BJ (cell line): ENCODE measurements at regions not wholly inside any gene's neighbourhood (a gene's known extent, or its start where the extent isn't known, plus 50 kb on each side); places are given as distances from the start of the nearest gene placed in this dataset.

Source experiments
- CTCF ChIA-PET: fragments of 350-600 bp; formaldehyde crosslinking; extraction: SDS; loops from one replicate; lab custom pipeline; 2021; ENCODE audit warnings: antibody characterized with exemption, inconsistent platforms; lab: Yijun Ruan, JAX
- POLR2A ChIA-PET: fragments of 300-600 bp; sonication (Branson Sonifier 250); formaldehyde crosslinking; extraction: SDS; loops from one replicate; lab custom pipeline; 2021; ENCODE audit warnings: antibody characterized with exemption; lab: Charles Lee
- DNase-seq: peaks from one replicate; pipeline ENCODE4 v3.0.0-alpha.2; 2011; ENCODE audit warnings: low read depth
- H3K27me3 ChIP-seq: 2 replicates; pipeline ENCODE4 v1.6.0; 2011; ENCODE audit warnings: low read length; ENCODE audit not compliant: control insufficient read depth, insufficient read depth
- H3K36me3 ChIP-seq: 2 replicates; pipeline ENCODE4 v1.5.1; 2011; ENCODE audit warnings: low read length; ENCODE audit not compliant: control insufficient read depth, insufficient read depth
- H3K4me3 ChIP-seq: 2 replicates; pipeline ENCODE4 v1.5.1; 2011; ENCODE audit warnings: low read depth, mild to moderate bottlenecking, control low read depth, low read length
- TF ChIP-seq, protein P1 (sequence below): IDR thresholded peaks from 2 replicates; pipeline ENCODE4 v1.5.1; 2011; ENCODE audit warnings: low read depth, mild to moderate bottlenecking, control low read depth, inconsistent platforms, low read length, moderate library complexity; ENCODE audit not compliant: insufficient read depth

GRCh38 chr17:53191878-53192277 is 630.8 kb upstream of the KIF2B start:
- ChIA-PET POLR2A (no interaction called here), CTCF (no interaction called here)
- Histone ChIP-seq H3K27me3 (no peaks in the 10 kb centered on the region), H3K4me3 (no peak overlapping the region), H3K36me3 (no peaks in the 10 kb centered on the region)
- TF ChIP-seq, protein P1, sequence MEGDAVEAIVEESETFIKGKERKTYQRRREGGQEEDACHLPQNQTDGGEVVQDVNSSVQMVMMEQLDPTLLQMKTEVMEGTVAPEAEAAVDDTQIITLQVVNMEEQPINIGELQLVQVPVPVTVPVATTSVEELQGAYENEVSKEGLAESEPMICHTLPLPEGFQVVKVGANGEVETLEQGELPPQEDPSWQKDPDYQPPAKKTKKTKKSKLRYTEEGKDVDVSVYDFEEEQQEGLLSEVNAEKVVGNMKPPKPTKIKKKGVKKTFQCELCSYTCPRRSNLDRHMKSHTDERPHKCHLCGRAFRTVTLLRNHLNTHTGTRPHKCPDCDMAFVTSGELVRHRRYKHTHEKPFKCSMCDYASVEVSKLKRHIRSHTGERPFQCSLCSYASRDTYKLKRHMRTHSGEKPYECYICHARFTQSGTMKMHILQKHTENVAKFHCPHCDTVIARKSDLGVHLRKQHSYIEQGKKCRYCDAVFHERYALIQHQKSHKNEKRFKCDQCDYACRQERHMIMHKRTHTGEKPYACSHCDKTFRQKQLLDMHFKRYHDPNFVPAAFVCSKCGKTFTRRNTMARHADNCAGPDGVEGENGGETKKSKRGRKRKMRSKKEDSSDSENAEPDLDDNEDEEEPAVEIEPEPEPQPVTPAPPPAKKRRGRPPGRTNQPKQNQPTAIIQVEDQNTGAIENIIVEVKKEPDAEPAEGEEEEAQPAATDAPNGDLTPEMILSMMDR: no peak
- DNase-seq: no peak

GRCh38 chr17:53186001-53186400 is 636.7 kb upstream of the KIF2B start:
- H3K4me3 ChIP-seq: no peak overlapping the region
- TF ChIP-seq, protein P1: no peak
- no peaks in the 10 kb centered on the region for H3K36me3 ChIP-seq
- POLR2A ChIA-PET: no interaction called here
- CTCF ChIA-PET: no interaction called here
- no peaks in the 10 kb centered on the region for H3K27me3 ChIP-seq
- no peak for DNase-seq

DNA sequence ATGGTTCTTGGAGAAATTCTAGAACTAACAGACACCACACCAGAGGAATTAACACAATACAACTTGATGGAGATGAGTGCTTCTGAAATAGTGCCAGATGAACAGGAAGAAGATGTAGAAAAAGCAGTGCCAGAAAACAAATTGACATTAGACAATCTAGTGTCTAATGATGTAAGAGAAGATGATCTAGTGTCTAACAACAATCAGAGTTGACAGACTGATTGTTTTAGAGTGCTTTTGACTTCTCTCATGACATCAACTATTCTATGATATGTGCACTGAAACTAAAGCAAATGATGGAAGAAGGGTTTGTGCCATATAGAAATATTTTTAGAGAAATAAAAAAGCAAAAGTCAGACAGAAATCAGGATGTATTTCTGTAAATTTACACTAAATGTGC is 646.1 kb upstream of the KIF2B start:
- H3K27me3 ChIP-seq: no peaks in the 10 kb centered on the region
- POLR2A ChIA-PET: no interaction called here
- DNase-seq: no peak
- H3K36me3 ChIP-seq: no peaks in the 10 kb centered on the region
- TF ChIP-seq, protein P1: no peak
- no peak overlapping the region for H3K4me3 ChIP-seq
- CTCF ChIA-PET: no interaction called here

DNA sequence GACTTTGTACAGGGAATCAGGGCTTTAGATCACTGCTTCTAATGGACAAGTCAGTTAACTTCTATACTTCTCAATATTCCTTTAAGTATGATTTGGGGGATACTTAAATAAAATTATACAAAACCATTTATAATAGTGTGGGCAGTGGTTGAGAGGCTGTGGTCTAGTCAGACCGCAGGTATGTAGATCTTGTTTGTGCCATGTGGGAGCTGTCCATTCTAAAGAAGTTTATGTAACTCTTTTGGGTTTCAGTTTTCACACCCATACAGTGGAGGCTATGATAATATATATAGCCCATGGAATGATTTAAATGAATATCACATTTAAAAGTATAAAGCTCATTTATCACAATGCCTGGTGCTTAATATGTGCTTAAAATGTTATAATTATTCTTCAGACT is 654.3 kb upstream of the KIF2B start:
- Histone ChIP-seq H3K4me3 (no peak overlapping the region), H3K36me3 (no peaks in the 10 kb centered on the region), H3K27me3 (no peaks in the 10 kb centered on the region)
- TF ChIP-seq, protein P1: no peak
- ChIA-PET CTCF (no interaction called here), POLR2A (no interaction called here)
- no peak for DNase-seq

DNA sequence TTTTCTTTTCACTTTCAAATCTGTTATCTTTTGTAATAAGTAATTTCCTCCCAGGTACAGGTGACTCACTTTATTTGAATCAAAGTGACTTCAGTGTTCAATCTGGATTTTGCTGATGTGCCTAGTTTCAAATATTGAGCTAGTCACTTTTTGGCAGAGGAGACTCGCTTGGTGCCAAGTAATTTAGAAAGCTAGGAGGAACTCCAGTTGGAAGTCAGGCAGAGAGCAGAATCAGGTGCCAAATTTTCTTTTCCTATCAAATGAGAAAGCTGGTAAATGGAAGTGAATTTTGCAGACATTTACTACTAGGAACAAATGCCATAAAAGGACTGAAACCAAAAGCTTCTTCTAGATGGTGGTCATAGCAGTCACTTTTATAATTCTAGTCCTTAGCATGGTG is 656.0 kb upstream of the KIF2B start:
- H3K36me3 ChIP-seq: no peaks in the 10 kb centered on the region
- CTCF ChIA-PET: no interaction called here
- no peak overlapping the region for H3K4me3 ChIP-seq
- TF ChIP-seq, protein P1: no peak
- POLR2A ChIA-PET: no interaction called here
- H3K27me3 ChIP-seq: no peaks in the 10 kb centered on the region
- DNase-seq: no peak
